Panc1 (cell line): ENCODE measurements at regions not wholly inside any gene's neighbourhood (a gene's known extent, or its start where the extent isn't known, plus 50 kb on each side); places are given as distances from the start of the nearest gene placed in this dataset.

Experiments used
- TF ChIP-seq, protein P1 (sequence below): fragments of 450-650 bp; IDR thresholded peaks from 2 replicates; pipeline ENCODE4 v1.5.1; 2017; ENCODE audit warnings: mild to moderate bottlenecking
- TF ChIP-seq, protein P2 (sequence below), 2 experiments: IDR thresholded peaks; 2 replicates each; pipeline ENCODE4 v1.6.1; 2011 to 2012; ENCODE audit warnings: low read depth in 2 of 2, control low read depth in 1 of 2, low read length in 1 of 2, mild to moderate bottlenecking in 1 of 2, moderate library complexity in 1 of 2; ENCODE audit not compliant: insufficient read depth in 1 of 2

- TF ChIP-seq, protein P1, sequence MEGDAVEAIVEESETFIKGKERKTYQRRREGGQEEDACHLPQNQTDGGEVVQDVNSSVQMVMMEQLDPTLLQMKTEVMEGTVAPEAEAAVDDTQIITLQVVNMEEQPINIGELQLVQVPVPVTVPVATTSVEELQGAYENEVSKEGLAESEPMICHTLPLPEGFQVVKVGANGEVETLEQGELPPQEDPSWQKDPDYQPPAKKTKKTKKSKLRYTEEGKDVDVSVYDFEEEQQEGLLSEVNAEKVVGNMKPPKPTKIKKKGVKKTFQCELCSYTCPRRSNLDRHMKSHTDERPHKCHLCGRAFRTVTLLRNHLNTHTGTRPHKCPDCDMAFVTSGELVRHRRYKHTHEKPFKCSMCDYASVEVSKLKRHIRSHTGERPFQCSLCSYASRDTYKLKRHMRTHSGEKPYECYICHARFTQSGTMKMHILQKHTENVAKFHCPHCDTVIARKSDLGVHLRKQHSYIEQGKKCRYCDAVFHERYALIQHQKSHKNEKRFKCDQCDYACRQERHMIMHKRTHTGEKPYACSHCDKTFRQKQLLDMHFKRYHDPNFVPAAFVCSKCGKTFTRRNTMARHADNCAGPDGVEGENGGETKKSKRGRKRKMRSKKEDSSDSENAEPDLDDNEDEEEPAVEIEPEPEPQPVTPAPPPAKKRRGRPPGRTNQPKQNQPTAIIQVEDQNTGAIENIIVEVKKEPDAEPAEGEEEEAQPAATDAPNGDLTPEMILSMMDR = no peak
- TF ChIP-seq, protein P2, sequence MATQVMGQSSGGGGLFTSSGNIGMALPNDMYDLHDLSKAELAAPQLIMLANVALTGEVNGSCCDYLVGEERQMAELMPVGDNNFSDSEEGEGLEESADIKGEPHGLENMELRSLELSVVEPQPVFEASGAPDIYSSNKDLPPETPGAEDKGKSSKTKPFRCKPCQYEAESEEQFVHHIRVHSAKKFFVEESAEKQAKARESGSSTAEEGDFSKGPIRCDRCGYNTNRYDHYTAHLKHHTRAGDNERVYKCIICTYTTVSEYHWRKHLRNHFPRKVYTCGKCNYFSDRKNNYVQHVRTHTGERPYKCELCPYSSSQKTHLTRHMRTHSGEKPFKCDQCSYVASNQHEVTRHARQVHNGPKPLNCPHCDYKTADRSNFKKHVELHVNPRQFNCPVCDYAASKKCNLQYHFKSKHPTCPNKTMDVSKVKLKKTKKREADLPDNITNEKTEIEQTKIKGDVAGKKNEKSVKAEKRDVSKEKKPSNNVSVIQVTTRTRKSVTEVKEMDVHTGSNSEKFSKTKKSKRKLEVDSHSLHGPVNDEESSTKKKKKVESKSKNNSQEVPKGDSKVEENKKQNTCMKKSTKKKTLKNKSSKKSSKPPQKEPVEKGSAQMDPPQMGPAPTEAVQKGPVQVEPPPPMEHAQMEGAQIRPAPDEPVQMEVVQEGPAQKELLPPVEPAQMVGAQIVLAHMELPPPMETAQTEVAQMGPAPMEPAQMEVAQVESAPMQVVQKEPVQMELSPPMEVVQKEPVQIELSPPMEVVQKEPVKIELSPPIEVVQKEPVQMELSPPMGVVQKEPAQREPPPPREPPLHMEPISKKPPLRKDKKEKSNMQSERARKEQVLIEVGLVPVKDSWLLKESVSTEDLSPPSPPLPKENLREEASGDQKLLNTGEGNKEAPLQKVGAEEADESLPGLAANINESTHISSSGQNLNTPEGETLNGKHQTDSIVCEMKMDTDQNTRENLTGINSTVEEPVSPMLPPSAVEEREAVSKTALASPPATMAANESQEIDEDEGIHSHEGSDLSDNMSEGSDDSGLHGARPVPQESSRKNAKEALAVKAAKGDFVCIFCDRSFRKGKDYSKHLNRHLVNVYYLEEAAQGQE (IDR thresholded peaks at IDR 0.05; ENCODE audit: insufficient read depth in 1 of 2, low read depth in 2 of 2, low read length in 1 of 2) = no peak
These were observed 136.5 kb downstream of the COX18 start for GRCh38 chr4:72933029-72933428.
